Amniotic epithelial cell (primary cell): ENCODE measurements at regions not wholly inside any gene's neighbourhood (a gene's known extent, or its start where the extent isn't known, plus 50 kb on each side); places are given as distances from the start of the nearest gene placed in this dataset.
"Not testable (repeated sequence)": the region's sequence is repeated elsewhere in the genome, so short reads cannot be mapped to it uniquely, and the experiment has no call there.

Experiments
- DNase-seq: peaks from one replicate; pipeline ENCODE4 v3.0.0-alpha.2; 2010; ENCODE audit warnings: low read depth

DNA sequence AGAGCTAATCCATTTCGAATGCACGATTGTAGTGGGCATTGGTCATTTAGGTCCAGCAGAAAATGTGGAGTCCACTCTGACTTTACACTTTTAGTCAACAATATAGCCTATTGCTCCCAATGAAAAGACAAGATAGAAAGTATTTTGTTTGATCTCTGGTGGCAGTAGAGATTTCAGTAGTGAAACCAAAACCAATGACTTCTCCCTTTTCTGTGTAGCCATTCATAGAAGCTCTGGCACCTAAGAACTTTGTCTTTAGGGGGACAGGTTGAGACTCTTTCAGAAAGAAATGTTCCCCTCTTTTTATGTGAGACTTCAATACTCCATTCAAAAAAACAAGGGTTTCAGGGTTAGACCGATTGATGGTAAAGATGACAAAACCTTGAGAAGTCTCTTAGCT lies 510.8 kb upstream of the POU3F2 start:
- DNase-seq, result no peak

DNA sequence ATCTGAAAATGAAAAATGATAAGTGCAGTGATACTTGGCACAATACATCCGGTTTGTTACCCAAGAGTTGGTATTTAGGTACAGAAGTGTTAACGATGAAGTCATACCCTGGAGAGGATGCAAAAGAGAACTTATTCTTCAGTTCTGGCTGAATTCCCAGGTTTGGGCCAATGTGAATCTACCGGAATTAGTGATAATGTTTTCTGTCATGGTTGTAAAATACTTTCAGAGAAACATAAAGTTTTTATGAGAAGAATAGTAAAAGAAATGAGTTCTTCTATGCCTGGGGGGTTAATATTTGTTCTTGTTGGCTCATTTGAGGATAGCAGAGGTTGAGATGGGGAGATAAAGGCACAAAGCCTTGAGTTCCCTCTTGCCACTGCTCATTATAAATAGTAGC lies 509.9 kb upstream of the POU3F2 start:
- DNase-seq, result no peak

DNA sequence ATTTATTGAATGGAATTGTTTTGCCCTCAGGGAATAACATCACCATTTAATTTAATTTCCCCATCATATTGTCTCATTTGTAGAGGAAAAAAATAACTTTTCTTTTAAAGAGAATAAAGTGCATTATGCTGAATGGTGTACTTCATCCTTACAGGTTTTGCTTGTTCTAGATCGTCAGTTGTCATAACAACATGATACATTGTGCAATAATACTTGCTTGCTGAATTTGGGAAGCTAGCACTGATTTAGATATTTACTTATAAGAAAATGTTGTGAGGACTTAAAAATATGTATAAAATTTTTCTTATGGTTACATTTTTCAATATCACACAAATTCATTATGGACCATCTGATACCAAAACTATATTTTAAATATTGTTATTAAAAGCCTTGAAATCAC lies 509.0 kb upstream of the POU3F2 start:
- DNase-seq, result no peak

DNA sequence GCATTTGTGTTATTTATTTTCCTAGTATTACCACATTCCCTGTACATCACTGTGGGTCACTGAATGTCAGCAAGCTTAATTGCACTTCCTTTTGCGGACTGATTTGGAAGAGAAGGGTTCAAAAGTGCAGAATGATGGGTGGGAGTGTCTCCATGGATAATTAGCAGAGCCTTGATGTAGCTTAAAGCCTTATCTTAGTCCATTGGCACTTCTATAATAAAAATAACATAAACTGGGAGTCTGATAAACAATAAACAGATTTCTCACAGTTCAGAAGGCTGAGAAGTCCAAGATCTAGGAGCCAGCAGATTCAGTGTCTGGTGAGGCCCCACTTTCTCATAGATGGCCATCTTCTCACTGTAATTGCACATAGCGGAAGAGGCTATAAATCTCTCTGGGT lies 501.1 kb upstream of the POU3F2 start:
- no peak for DNase-seq

DNA sequence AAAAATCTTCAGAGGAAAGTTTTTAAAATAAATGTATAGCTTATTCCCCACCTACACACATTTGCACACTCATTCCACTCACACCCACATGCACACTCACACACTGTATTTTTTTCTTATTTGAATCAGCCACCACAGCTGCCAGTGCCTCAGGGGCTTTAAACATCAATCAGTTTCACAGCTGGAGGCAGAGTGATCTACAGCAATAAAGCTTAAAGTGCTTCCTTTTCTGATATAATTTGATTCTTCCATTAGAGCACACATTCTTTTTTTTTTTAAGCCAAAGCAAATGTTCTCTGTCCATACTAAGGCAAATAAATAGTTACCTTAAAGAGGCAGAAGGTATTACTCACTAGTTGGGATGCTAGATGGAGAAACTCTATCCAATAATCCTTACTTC lies 498.8 kb upstream of the POU3F2 start:
- DNase-seq, result no peak

DNA sequence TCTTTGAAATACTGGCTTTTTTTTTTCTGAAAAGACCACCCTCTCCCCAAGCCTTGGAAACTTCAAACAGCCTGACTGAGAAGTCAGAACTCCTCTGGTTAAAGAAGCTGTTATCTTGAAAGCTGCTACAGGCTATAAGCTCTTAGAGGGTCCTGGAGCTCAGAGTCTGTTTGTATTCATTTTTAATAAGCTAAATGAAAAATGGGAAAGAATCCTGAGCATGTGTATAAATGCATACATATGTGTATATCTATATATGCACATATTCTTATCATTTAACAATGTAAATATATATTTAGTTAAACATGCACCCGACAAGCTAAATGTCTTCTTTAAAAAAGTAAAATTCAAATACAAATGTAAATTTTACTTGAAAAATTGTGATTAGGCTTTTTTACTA lies 494.9 kb upstream of the POU3F2 start:
- DNase-seq, result no peak

DNA sequence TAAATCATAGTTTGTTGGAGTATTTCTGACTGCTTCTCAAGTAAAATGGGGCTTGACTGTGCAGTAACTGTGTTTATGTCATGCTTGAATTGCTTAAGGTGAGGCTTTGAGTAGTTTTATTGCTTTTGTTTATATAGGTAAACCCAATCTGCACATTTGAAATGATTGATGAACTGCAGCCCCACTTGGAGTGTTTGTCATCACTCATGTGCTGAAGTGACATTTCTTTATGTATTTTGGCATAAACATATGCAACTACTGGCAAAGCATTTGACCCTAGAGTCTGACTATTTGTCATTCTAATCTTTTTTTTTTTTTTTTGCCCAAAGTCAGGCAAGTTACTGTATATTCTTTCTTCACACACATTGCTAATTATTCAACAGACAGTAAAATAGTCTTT lies 491.4 kb upstream of the POU3F2 start:
- no peak for DNase-seq

DNA sequence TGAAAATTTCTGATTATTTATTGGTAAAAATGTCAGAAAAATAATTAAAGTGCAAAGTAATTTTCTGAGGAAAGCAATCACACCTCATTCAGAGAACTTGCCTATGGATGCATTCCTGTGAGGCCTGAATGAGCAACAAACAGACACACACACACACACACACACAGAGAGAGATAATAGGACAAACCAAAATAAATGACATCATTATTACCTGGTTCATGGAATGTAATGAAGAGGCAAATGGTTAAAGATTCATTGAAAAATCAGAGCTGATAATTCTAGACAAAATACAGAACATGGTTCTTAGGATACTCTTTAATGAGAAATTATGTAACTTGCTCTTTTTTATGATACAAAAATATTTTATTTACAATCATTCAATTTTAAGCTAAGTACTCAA lies 490.6 kb upstream of the POU3F2 start:
- no peak for DNase-seq

DNA sequence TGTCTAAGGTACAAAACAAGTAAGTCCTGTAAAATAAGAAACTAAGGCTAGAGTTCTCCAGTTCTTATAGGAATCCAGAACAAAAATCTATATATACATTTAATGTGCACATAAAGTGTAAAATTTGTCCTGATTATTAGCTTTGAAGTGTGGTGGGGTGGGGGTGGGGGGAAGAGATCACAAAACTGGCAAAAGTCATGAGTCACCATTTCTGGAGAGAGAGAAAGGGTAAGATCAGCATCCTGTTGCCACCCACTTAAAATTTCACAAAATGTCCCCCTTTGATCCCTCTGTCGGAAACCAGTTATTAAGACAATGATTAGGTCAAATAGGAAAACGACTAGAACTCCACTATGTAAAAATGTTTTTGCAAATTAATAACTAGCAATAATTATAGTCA lies 482.0 kb upstream of the POU3F2 start:
- DNase-seq, result no peak

DNA sequence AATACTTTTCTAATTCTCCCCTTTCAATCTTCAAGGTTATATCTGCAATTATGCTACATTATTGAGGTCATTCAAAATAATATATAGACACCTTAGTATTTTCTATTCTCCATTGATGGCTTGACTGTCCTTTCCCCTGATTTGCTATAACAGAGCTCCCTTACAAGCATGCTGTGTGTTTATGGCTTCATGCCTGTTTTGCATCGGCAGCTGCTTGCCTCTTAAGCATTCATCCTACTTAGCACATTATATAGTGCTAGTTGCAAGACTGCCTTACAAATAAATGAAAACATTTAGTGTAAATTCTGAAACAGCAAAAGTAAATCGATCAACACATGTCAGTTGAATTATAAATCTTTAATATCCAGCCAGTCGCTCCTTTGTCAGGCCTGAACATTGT lies 476.2 kb upstream of the POU3F2 start:
- DNase-seq, result no peak

DNA sequence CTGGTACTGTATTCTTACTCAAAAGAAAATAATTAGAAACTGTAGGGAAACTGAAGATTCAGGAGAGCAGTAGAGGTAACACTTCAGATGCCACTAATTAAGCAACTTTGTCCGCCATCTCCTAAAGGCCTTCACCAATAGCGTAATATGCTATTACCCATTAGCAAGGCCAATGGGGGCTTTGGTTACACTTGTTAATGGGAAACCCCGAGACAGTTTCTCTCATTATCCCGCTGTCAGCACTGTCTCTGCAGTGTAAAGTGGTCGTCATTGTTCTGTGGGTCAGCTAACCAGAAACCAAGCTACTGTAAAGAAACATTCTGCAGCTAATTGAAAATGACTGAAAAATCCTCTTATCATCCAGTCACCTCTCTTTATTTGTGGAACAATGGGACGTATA lies 468.0 kb upstream of the POU3F2 start:
- DNase-seq, result no peak

DNA sequence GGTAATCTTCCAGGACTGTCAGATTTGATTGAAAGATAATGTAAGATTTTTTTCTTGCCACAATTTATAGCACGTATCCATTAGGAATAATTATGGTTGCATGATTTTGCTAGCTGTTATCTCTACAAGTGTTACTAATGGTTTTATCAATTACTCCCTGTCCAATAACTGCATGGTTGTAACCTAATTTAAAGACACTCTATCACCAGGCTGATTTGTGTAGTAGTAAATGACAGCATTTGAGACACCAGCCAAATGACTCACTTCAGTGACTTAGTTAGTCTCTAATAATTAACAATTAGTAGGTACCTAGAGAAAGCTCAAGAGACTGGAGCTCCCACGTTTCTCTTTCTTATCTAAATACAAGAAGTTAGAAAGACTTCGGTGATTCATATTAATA lies 453.8 kb upstream of the POU3F2 start:
- DNase-seq, result no peak

DNA sequence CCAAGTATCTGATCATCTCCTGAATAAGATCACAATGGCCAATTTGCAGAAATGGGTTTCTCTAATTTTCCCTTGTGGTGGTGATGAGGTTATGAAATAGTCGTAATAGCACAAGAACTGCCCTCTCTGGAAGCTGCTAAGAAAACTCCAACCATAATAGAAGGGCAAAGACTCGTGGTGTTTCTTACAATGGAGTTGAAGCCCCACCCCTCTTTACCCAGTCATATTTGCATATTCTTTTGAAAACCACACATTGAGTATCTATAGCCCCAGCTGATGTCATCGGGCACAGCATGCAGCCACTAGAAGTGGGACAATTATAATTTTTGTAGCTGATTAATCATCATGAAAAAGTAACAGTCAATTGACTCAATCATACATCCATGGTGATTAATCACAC lies 452.1 kb upstream of the POU3F2 start:
- no peak for DNase-seq

DNA sequence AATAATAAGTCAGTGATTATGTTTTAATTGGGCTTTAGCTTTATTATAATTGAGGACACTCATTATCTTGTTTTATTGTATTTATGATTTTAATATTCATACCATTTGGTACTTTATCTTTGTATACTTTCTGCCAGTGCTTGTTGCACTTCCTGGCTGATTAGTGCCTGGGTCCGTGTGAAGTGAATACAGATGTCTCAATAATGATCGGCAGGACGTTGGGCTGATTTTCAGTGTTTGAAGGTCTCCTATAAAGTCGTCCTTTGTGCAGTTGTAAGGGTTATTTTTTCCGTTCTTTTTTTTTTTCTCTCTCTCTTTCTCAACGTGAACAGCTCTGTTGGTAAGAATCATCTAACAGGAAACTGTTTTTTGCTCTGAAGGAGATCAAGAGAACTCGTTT lies 450.0 kb upstream of the POU3F2 start:
- DNase-seq, result no peak

DNA sequence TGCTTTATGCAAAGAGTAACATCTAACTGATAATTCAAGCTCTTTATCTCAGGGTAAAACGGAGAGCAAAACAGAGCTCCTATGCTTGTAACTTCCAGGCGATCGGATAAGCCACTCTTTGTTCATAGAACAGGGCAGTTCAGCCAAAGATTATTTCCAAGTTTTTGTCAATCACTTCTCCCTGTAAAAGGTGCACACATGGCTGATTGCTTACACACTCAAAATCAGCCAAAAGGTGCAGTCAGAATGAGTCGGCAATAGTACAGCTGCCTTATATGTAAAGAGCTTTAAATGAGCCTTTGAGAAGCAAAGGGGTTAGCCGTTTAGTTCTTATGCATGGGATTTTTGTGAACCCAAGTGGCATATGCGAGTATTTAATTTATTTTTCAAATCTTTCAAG lies 449.6 kb upstream of the POU3F2 start:
- no peak for DNase-seq

DNA sequence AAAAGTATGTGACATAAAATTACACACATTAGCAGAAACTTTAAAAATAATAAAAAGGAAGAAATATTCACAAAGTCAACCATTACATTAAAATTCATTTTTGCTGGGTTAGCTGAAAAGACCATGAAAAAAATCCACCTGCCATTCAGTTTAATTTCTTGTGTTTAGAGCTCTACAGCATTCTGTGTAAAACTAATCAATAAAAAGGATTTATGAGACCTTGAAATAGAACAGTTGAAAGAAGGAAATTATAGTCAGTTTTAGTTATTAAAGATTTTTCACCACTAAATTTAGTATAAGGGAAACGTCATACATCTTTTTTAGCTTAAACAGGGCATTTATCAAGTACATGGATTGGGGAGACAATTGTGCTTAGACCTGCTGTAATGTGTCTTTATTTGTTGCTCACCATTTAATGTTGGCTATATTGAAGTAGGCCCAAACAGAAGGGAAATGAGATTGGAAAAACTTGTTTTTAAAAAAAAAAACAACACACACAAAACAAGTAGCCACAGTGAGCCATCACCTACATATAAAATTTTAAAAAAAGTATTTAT lies 438.7 kb upstream of the POU3F2 start:
- DNase-seq, result no peak

DNA sequence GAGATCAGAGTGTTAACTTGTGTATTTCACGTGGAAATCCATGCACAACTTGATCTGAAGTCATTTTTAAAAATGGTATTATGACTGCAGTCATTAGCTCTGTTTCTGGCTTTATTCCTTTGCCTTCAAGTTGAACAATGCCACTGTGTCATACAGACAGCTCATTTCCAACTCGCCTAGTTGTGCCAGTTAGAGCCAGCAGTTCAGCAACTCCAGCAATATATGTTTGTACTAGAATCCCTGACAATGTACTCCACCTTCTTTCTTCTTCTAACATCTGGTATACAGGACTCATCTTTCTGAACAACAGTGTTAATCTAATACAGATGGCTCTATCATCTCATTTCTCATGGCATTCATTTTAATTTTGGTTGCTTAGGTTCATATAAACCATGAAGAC lies 418.3 kb upstream of the POU3F2 start:
- DNase-seq, result no peak

DNA sequence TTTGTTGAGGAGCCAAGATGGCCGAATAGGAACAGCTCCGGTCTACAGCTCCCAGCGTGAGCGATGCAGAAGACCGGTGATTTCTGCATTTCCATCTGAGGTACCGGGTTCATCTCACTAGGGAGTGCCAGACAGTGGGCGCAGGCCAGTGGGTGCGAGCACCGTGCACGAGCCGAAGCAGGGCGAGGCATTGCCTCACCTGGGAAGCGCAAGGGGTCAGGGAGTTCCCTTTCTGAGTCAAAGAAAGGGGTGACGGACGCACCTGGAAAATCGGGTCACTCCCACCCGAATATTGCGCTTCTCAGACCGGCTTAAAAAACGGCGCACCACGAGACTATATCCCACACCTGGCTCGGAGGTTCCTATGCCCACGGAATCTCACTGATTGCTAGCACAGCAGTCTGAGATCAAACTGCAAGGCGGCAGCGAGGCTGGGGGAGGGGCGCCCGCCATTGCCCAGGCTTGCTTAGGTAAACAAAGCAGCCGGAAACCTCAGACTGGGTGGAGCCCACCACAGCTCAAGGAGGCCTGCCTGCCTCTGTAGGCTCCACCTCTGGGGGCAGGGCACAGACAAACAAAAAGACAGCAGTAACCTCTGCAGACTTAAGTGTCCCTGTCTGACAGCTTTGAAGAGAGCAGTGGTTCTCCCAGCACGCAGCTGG lies 417.7 kb upstream of the POU3F2 start:
- DNase-seq, result not testable (repeated sequence)

DNA sequence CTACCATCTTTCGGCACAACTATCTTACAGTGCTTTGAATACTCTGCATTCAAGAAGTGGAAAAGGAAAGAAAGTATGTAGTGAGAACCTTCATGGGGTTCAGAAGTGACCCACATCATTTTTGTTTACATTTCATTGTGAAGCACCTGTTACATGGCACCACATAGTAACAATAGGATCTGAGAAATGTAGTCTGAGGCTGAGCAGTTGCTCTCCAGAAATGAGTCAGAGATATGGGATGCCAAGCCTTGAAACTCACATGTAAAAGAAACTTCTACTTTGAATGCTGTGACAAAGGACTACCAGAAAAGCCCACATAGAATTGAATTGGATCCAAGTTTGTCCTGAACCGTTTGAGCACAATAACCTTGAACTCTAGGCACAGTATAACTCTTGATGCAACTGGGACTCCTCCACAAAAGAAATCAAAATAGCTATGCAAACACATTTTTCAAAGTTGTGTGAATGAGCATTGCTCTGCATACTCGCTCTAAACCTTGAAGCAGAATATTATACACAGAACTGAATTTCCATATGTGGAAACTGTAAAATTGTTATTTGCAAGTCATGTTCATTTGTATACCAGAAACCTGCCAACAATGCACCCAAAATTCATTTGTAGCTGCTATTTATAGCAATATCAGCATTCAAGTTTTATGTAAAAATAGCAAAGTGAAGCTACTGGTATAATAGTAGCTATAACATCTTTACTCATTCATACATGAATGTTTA lies 400.9 kb upstream of the POU3F2 start:
- DNase-seq, result no peak

DNA sequence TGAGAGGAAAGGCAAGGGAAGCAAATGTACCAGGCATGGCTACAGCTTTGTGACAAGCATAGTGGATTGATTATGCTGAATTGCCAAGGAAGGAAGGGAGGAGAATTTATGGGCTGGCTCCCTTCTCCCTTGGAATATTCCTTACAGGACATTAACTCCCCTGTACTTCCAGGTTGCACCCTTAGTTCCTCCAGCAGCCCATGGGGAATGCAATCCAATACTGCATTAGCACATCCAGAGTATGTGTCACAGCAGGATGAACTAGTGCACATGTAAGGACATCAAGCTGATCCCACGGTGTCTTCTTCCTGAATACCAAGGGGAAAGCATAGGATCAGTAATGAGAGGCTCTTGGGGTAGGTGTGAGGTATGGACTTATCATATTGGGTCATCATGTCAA lies 390.7 kb upstream of the POU3F2 start:
- DNase-seq, result no peak

DNA sequence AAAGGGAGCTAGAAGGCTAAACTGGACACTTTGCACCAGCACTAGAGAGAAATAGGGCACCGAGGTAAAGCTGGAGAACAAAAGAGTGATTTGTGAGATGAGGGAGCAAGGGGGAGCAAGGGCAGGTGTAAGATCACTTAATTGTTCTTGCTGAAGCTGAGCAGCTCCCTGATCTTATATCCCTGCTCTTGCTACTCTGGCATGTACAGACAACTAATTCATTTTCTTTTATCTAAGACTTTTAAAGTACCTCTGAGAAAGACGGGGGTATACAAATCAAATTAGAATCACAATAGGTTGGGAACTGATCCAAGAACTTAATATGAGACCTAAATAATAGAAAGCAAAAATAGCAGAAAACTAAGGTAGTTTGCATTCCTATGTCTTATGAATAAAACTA lies 381.7 kb upstream of the POU3F2 start:
- DNase-seq, result no peak

DNA sequence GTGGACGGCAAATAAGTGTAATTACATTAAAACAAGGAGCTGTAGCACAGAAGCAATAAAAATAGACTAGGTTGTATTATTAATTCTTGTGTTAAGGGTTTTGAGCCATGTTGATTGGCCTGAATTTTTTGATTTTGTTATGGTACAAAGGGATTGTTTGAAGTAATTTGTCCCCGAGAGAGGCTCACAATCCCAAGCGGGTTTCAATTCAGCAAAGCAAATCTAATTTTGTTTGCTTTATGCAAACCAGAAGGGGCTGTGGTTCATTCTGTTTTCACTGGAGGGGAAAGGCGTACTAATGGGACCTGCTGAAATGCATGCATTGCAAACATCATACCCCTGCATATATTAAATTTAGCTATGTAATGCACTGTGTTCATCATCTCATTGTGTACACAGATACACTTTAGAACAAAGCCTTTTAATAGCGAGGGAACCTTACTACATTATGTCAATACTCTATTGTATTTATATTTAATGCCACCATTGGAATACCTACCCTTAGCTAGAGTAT lies 379.5 kb upstream of the POU3F2 start:
- no peak for DNase-seq

DNA sequence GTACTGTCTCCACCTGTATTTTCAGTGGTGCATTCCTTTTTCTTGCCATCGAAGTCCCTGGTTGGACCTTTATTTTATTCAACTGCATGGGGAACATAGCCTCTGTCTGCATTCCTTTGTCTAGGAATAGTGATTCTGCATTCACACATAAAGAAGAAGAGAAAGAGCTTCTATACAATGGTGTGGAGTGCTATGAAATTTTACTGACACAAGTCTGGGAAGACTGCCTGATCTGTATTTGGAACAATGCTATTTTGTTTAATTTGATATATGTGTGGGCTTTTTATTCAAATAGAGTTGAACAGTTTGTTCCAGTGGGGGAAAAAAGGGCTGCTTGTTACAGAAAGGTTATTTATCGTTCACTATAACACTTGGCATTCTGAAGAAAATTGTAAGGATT lies 375.7 kb upstream of the POU3F2 start:
- no peak for DNase-seq
